Thoracic aorta (tissue), 2 donors: ENCODE measurements at regions not wholly inside any gene's neighbourhood (a gene's known extent, or its start where the extent isn't known, plus 50 kb on each side); places are given as distances from the start of the nearest gene placed in this dataset.

Experiments used
- ATAC-seq: fragments of 150-250 bp; one replicate; pipeline ENCODE4 v1.8.0; 2017; ENCODE audit warnings: low read depth; ENCODE audit not compliant: insufficient number of reproducible peaks, low FRiP score
- DNase-seq: peaks from one replicate; pipeline ENCODE4 v3.0.0-alpha.2; 2020; ENCODE audit warnings: low spot score
- H3K27ac ChIP-seq, 2 donors: fragments of 200-600 bp; sonication (generic); 1 replicate in 1 of 2; 2 replicates in 1 of 2; pipeline ENCODE4 v1.5.1; 2016; ENCODE audit warnings: mild to moderate bottlenecking in 2 of 2, moderate library complexity in 2 of 2
- H3K27me3 ChIP-seq: fragments of 200-600 bp; sonication (generic); replicated peaks from 2 replicates; pipeline ENCODE4 v1.6.0; 2016; ENCODE audit warnings: mild to moderate bottlenecking; ENCODE audit not compliant: insufficient read depth
- H3K36me3 ChIP-seq: fragments of 200-600 bp; sonication (generic); one replicate; pipeline ENCODE4 v1.5.1; 2016
- H3K4me1 ChIP-seq, 2 donors: fragments of 200-600 bp; sonication (generic); 1 replicate in 1 of 2; 2 replicates in 1 of 2; pipeline versions ENCODE4 v1.5.1 to v1.6.0; 2016; ENCODE audit warnings: low read depth in 2 of 2, mild to moderate bottlenecking in 1 of 2; ENCODE audit not compliant: control insufficient read depth in 1 of 2
- H3K4me3 ChIP-seq: fragments of 200-600 bp; sonication (generic); 2 replicates; pipeline ENCODE4 v1.5.1; 2016; ENCODE audit warnings: mild to moderate bottlenecking
- H3K9me3 ChIP-seq: fragments of 200-600 bp; sonication (generic); 2 replicates; pipeline ENCODE4 v1.5.1; 2016
- CTCF ChIP-seq: fragments of 200-600 bp; sonication (generic); IDR thresholded peaks from one replicate; pipeline ENCODE4 v1.5.1; 2019; ENCODE audit warnings: antibody characterized with exemption

GRCh38 chr18:11199477-11199876 is 50.1 kb upstream of the PIEZO2 start:
- H3K4me3 ChIP-seq: no peak overlapping the region
- H3K36me3 ChIP-seq: no peaks in the 10 kb centered on the region
- H3K4me1 ChIP-seq: no peaks in the 10 kb centered on the region
- no peak for TF ChIP-seq CTCF
- no peak for DNase-seq
- no peak for ATAC-seq
- no peaks in the 10 kb centered on the region for H3K27me3 ChIP-seq
- H3K9me3 ChIP-seq: no peaks in the 10 kb centered on the region
- no peak overlapping the region for H3K27ac ChIP-seq
